ENCODE measurements at regions not wholly inside any gene's neighbourhood (a gene's known extent, or its start where the extent isn't known, plus 50 kb on each side); places are given as distances from the start of the nearest gene placed in this dataset.
"Not testable (repeated sequence)": the region's sequence is repeated elsewhere in the genome, so short reads cannot be mapped to it uniquely, and the experiment has no call there.

- no peak overlapping the region for H3K27ac Mint-ChIP-seq
- H3K4me3 Mint-ChIP-seq, result no peak overlapping the region
- no peak for DNase-seq
- no peaks in the 10 kb centered on the region for H3K4me1 Mint-ChIP-seq
- no peaks in the 10 kb centered on the region for H3K36me3 Mint-ChIP-seq
- H3K9me3 Mint-ChIP-seq, result no peaks in the 10 kb centered on the region
- peaks cover 3 to 5% (median 3%) of the 10 kb centered on the region in 3 donors for H3K27me3 Mint-ChIP-seq (ENCODE audit: low read depth in 3 of 3)
Observed at GRCh38 chr6:156438350-156438923, 338.7 kb upstream of the ARID1B start.

GRCh38 chr6:156437121-156437879 lies 339.9 kb upstream of the ARID1B start:
- Mint-ChIP-seq H3K4me1 (no peaks in the 10 kb centered on the region), H3K27me3 (ENCODE audit: low read depth in 3 of 3) (peaks cover 3 to 8% (median 5%) of the 10 kb centered on the region in 3 donors), H3K36me3 (no peaks in the 10 kb centered on the region), H3K27ac (no peak overlapping the region), H3K9me3 (peaks cover 0 to 1% (median 0%) of the 10 kb centered on the region in 6 donors), H3K4me3 (no peak overlapping the region)
- DNase-seq, result no peak

- Mint-ChIP-seq H3K4me1 (no peaks in the 10 kb centered on the region), H3K4me3 (no peak overlapping the region), H3K27me3 (ENCODE audit: low read depth in 3 of 3) (peaks cover 2 to 10% (median 7%) of the 10 kb centered on the region in 3 donors), H3K36me3 (no peaks in the 10 kb centered on the region), H3K9me3 (peaks cover 0 to 3% (median 0%) of the 10 kb centered on the region in 6 donors), H3K27ac (no peak overlapping the region)
- no peak for DNase-seq
Observed at GRCh38 chr6:156434795-156435190, 342.4 kb upstream of the ARID1B start.

GRCh38 chr6:156434049-156434794 lies 343.0 kb upstream of the ARID1B start:
- peaks cover 0 to 3% (median 0%) of the 10 kb centered on the region in 6 donors for H3K9me3 Mint-ChIP-seq
- H3K4me1 Mint-ChIP-seq, result no peaks in the 10 kb centered on the region
- no peak overlapping the region for H3K27ac Mint-ChIP-seq
- no peak for DNase-seq
- H3K36me3 Mint-ChIP-seq, result no peaks in the 10 kb centered on the region
- H3K27me3 Mint-ChIP-seq (ENCODE audit: low read depth in 3 of 3), result peaks cover 2 to 10% (median 6%) of the 10 kb centered on the region in 3 donors
- H3K4me3 Mint-ChIP-seq, result no peak overlapping the region

GRCh38 chr6:156432543-156432942 lies 344.6 kb upstream of the ARID1B start:
- H3K4me3 Mint-ChIP-seq, result no peak overlapping the region
- no peak for DNase-seq
- no peak overlapping the region for H3K27ac Mint-ChIP-seq
- no peaks in the 10 kb centered on the region for H3K36me3 Mint-ChIP-seq
- H3K4me1 Mint-ChIP-seq, result no peaks in the 10 kb centered on the region
- H3K27me3 Mint-ChIP-seq (ENCODE audit: low read depth in 3 of 3), result peaks cover 5 to 16% (median 6%) of the 10 kb centered on the region in 3 donors
- H3K9me3 Mint-ChIP-seq, result peaks cover 0 to 3% (median 0%) of the 10 kb centered on the region in 6 donors

GRCh38 chr6:156430386-156430785 lies 346.8 kb upstream of the ARID1B start:
- Mint-ChIP-seq H3K36me3 (no peaks in the 10 kb centered on the region), H3K4me3 (no peak overlapping the region), H3K9me3 (peaks cover 0 to 5% (median 0%) of the 10 kb centered on the region in 6 donors), H3K27me3 (ENCODE audit: low read depth in 3 of 3) (peaks cover 3 to 20% (median 6%) of the 10 kb centered on the region in 3 donors), H3K27ac (no peak overlapping the region), H3K4me1 (no peaks in the 10 kb centered on the region)
- no peak for DNase-seq

- no peaks in the 10 kb centered on the region for H3K36me3 Mint-ChIP-seq
- H3K27me3 Mint-ChIP-seq (ENCODE audit: low read depth in 3 of 3), result peaks cover 3 to 14% (median 9%) of the 10 kb centered on the region in 3 donors
- no peak for DNase-seq
- H3K4me3 Mint-ChIP-seq, result no peak overlapping the region
- peaks cover 24 to 26% of the 10 kb centered on the region in 2 donors for H3K4me1 Mint-ChIP-seq
- no peak overlapping the region for H3K27ac Mint-ChIP-seq
- H3K9me3 Mint-ChIP-seq, result peaks cover 0 to 5% (median 0%) of the 10 kb centered on the region in 6 donors
Observed at GRCh38 chr6:156427345-156427744, 349.8 kb upstream of the ARID1B start.

GRCh38 chr6:156425359-156426020 lies 351.7 kb upstream of the ARID1B start:
- H3K4me1 Mint-ChIP-seq, result peaks cover 28 to 32% of the 10 kb centered on the region in 2 donors
- peaks cover 3 to 11% (median 7%) of the 10 kb centered on the region in 3 donors for H3K27me3 Mint-ChIP-seq (ENCODE audit: low read depth in 3 of 3)
- H3K36me3 Mint-ChIP-seq, result no peaks in the 10 kb centered on the region
- H3K27ac Mint-ChIP-seq, result no peak overlapping the region
- no peak overlapping the region for H3K4me3 Mint-ChIP-seq
- DNase-seq, result no peak
- H3K9me3 Mint-ChIP-seq, result peaks cover 0 to 2% (median 0%) of the 10 kb centered on the region in 6 donors

GRCh38 chr6:156423829-156424228 lies 353.3 kb upstream of the ARID1B start:
- H3K4me3 Mint-ChIP-seq, result peak overlapping the region in 4 of 5 donors; percentile 15 to 49 (median 26)
- H3K36me3 Mint-ChIP-seq, result no peaks in the 10 kb centered on the region
- peaks cover 28 to 32% of the 10 kb centered on the region in 2 donors for H3K4me1 Mint-ChIP-seq
- DNase-seq, result peak; percentile 16 to 27 (median 18)
- H3K9me3 Mint-ChIP-seq, result peaks cover 0 to 2% (median 0%) of the 10 kb centered on the region in 6 donors
- peaks cover 4 to 8% (median 5%) of the 10 kb centered on the region in 3 donors for H3K27me3 Mint-ChIP-seq (ENCODE audit: low read depth in 3 of 3)
- H3K27ac Mint-ChIP-seq, result no peak overlapping the region

- peaks cover 4 to 6% (median 5%) of the 10 kb centered on the region in 3 donors for H3K27me3 Mint-ChIP-seq (ENCODE audit: low read depth in 3 of 3)
- DNase-seq, result no peak
- H3K4me1 Mint-ChIP-seq, result peaks cover 28 to 32% of the 10 kb centered on the region in 2 donors
- H3K4me3 Mint-ChIP-seq, result peak overlapping the region in 3 of 5 donors; percentile 15 to 46 (median 37)
- no peak overlapping the region for H3K27ac Mint-ChIP-seq
- peaks cover 0 to 2% (median 0%) of the 10 kb centered on the region in 6 donors for H3K9me3 Mint-ChIP-seq
- no peaks in the 10 kb centered on the region for H3K36me3 Mint-ChIP-seq
Observed at GRCh38 chr6:156423075-156423474, 354.1 kb upstream of the ARID1B start.

- H3K27ac Mint-ChIP-seq, result no peak overlapping the region
- DNase-seq, result no peak
- H3K27me3 Mint-ChIP-seq (ENCODE audit: low read depth in 3 of 3), result peaks cover 1 to 6% (median 5%) of the 10 kb centered on the region in 3 donors
- H3K9me3 Mint-ChIP-seq, result peaks cover 0 to 2% (median 0%) of the 10 kb centered on the region in 6 donors
- H3K36me3 Mint-ChIP-seq, result no peaks in the 10 kb centered on the region
- H3K4me3 Mint-ChIP-seq, result no peak overlapping the region
- H3K4me1 Mint-ChIP-seq, result peaks cover 28 to 32% of the 10 kb centered on the region in 2 donors
Observed at GRCh38 chr6:156421933-156422332, 355.2 kb upstream of the ARID1B start.

GRCh38 chr6:156421301-156421700 lies 355.9 kb upstream of the ARID1B start:
- peaks cover 28 to 32% of the 10 kb centered on the region in 2 donors for H3K4me1 Mint-ChIP-seq
- not testable (repeated sequence) for H3K4me3 Mint-ChIP-seq; H3K27ac Mint-ChIP-seq; H3K27me3 Mint-ChIP-seq (ENCODE audit: low read depth in 3 of 3); H3K9me3 Mint-ChIP-seq; DNase-seq; H3K36me3 Mint-ChIP-seq

- H3K27ac Mint-ChIP-seq, result no peak overlapping the region
- no peaks in the 10 kb centered on the region for H3K9me3 Mint-ChIP-seq
- no peaks in the 10 kb centered on the region for H3K36me3 Mint-ChIP-seq
- H3K4me1 Mint-ChIP-seq, result peaks cover 28 to 32% of the 10 kb centered on the region in 2 donors
- H3K27me3 Mint-ChIP-seq (ENCODE audit: low read depth in 3 of 3), result peaks cover 1 to 8% (median 2%) of the 10 kb centered on the region in 3 donors
- DNase-seq, result no peak
- H3K4me3 Mint-ChIP-seq, result no peak overlapping the region
Observed at GRCh38 chr6:156420172-156420993, 356.8 kb upstream of the ARID1B start.
